PC-9 (cell line): ENCODE measurements at regions not wholly inside any gene's neighbourhood (a gene's known extent, or its start where the extent isn't known, plus 50 kb on each side); places are given as distances from the start of the nearest gene placed in this dataset.

Source experiments
- BruUV-seq: library from RNA; stranded (reverse); fragments of 400-500 nt; replicated peaks from 2 replicates; lab custom pipeline; 2021; lab: Mats Ljungman, UMichigan
- CTCF ChIA-PET: fragments of 300-600 bp; sonication (Branson Sonifier 250); formaldehyde crosslinking; loops from one replicate; lab custom pipeline; 2022; ENCODE audit warnings: antibody characterized with exemption; lab: Charles Lee
- POLR2A ChIA-PET: fragments of 300-600 bp; sonication (Branson Sonifier 250); formaldehyde crosslinking; loops from one replicate; lab custom pipeline; 2022; ENCODE audit warnings: antibody characterized with exemption; ENCODE audit not compliant: unreplicated experiment; lab: Charles Lee
- DNase-seq, 2 experiments: peaks; one replicate each; pipeline versions ENCODE4 v3.0.0 to v3.0.0-alpha.2; 2015 to 2022; ENCODE audit warnings: mixed read lengths in 1 of 2
- H2AFZ ChIP-seq: fragments of 200-600 bp; sonication (generic); 2 replicates; pipeline ENCODE4 v1.8.1; 2017; ENCODE audit warnings: antibody characterized with exemption
- H3F3A ChIP-seq: fragments of 200-600 bp; sonication (generic); 2 replicates; pipeline ENCODE4 v1.8.1; 2017; ENCODE audit warnings: antibody characterized with exemption, mild to moderate bottlenecking, low read depth; ENCODE audit not compliant: insufficient read depth
- H3K27ac ChIP-seq: fragments of 200-600 bp; sonication (generic); 2 replicates; pipeline ENCODE4 v1.6.1; 2016; ENCODE audit warnings: mixed run types
- H3K27me3 ChIP-seq: fragments of 200-600 bp; sonication (generic); 2 replicates; pipeline ENCODE4 v1.6.1; 2016; ENCODE audit warnings: low read depth, mixed run types; ENCODE audit not compliant: insufficient read depth
- H3K36me3 ChIP-seq: fragments of 200-600 bp; sonication (generic); 2 replicates; pipeline ENCODE4 v1.6.1; 2016; ENCODE audit warnings: low read depth, mixed run types
- H3K4me1 ChIP-seq: fragments of 200-600 bp; sonication (generic); replicated peaks from 2 replicates; pipeline ENCODE4 v1.6.1; 2016; ENCODE audit warnings: mixed run types; ENCODE audit not compliant: insufficient read depth
- H3K4me2 ChIP-seq: fragments of 200-600 bp; sonication (generic); 2 replicates; pipeline ENCODE4 v1.6.1; 2017; ENCODE audit warnings: mixed run types
- H3K4me3 ChIP-seq: fragments of 200-600 bp; sonication (generic); 2 replicates; pipeline ENCODE4 v1.6.1; 2016; ENCODE audit warnings: mixed run types
- H3K79me2 ChIP-seq: fragments of 200-600 bp; sonication (generic); 2 replicates; pipeline ENCODE4 v1.6.1; 2017; ENCODE audit warnings: low read depth, mixed run types
- H3K9me2 ChIP-seq: fragments of 200-600 bp; sonication (generic); 2 replicates; pipeline ENCODE4 v1.8.1; 2017; ENCODE audit warnings: mild to moderate bottlenecking; ENCODE audit not compliant: insufficient read depth
- H3K9me3 ChIP-seq: fragments of 200-600 bp; sonication (generic); 2 replicates; pipeline ENCODE4 v1.8.1; 2016; ENCODE audit warnings: low read depth; ENCODE audit not compliant: insufficient read depth
- H4K20me1 ChIP-seq: fragments of 200-600 bp; sonication (generic); 2 replicates; pipeline ENCODE4 v1.8.1; 2017; ENCODE audit not compliant: insufficient read depth
- CTCF ChIP-seq: fragments of 200-600 bp; sonication (generic); conservative IDR thresholded peaks from 2 replicates; pipeline ENCODE4 v1.6.1; 2017; ENCODE audit warnings: mixed run types, antibody characterized with exemption, mild to moderate bottlenecking, moderate library complexity
- EZH2 ChIP-seq: fragments of 200-600 bp; sonication (generic); IDR thresholded peaks from 2 replicates; pipeline ENCODE4 v1.8.0; 2017; ENCODE audit warnings: antibody characterized with exemption, low read depth
- intact Hi-C: fragments of 100-400 bp; cut with micrococcal nuclease; formaldehyde crosslinking; loops from one replicate; pipeline ENCODE4 v1.10.0; 2022; ENCODE audit not compliant: unreplicated experiment

- H3K4me2 ChIP-seq, result no peak overlapping the region
- ChIA-PET POLR2A (interaction anchor here (0.7 kb wide), 1 partner anchor 190 kb away, joined by 4 read pairs; no protein-coding TSS in a partner anchor), CTCF (no interaction called here)
- H3K4me3 ChIP-seq, result no peak overlapping the region
- TF ChIP-seq EZH2 (no peak), CTCF (no peak)
- H3K79me2 ChIP-seq, result no peaks in the 10 kb centered on the region
- no peaks in the 10 kb centered on the region for H3F3A ChIP-seq
- H3K27me3 ChIP-seq, result no peaks in the 10 kb centered on the region
- no peak overlapping the region for H3K27ac ChIP-seq
- no peaks in the 10 kb centered on the region for H4K20me1 ChIP-seq
- no peak overlapping the region for H2AFZ ChIP-seq
- BruUV-seq, result no TSS peak
- intact Hi-C loops, result no loop called here
- H3K36me3 ChIP-seq, result no peaks in the 10 kb centered on the region
- no peaks in the 10 kb centered on the region for H3K4me1 ChIP-seq
- no peaks in the 10 kb centered on the region for H3K9me3 ChIP-seq
- no peaks in the 10 kb centered on the region for H3K9me2 ChIP-seq
- no peak for DNase-seq
Measured at GRCh38 chr17:13268791-13269595, 251.2 kb upstream of the ELAC2 start.

GRCh38 chr17:13266606-13267005, 248.8 kb upstream of the ELAC2 start:
- no peaks in the 10 kb centered on the region for H3K27me3 ChIP-seq
- H2AFZ ChIP-seq, result no peak overlapping the region
- H3K27ac ChIP-seq, result no peak overlapping the region
- no peak overlapping the region for H3K4me3 ChIP-seq
- no peaks in the 10 kb centered on the region for H3K79me2 ChIP-seq
- H3K9me2 ChIP-seq, result no peaks in the 10 kb centered on the region
- H3K4me1 ChIP-seq, result no peaks in the 10 kb centered on the region
- H4K20me1 ChIP-seq, result no peaks in the 10 kb centered on the region
- CTCF ChIA-PET, result no interaction called here
- BruUV-seq, result no TSS peak
- H3K36me3 ChIP-seq, result no peaks in the 10 kb centered on the region
- TF ChIP-seq CTCF (no peak), EZH2 (no peak)
- intact Hi-C loops, result no loop called here
- H3F3A ChIP-seq, result no peaks in the 10 kb centered on the region
- H3K4me2 ChIP-seq, result no peak overlapping the region
- H3K9me3 ChIP-seq, result no peaks in the 10 kb centered on the region
- POLR2A ChIA-PET, result no interaction called here
- DNase-seq, result no peak

- no peak for DNase-seq
- ChIA-PET POLR2A (no interaction called here), CTCF (no interaction called here)
- no peaks in the 10 kb centered on the region for H3F3A ChIP-seq
- no peak overlapping the region for H3K27ac ChIP-seq
- H4K20me1 ChIP-seq, result no peaks in the 10 kb centered on the region
- H3K4me1 ChIP-seq, result no peaks in the 10 kb centered on the region
- H3K4me3 ChIP-seq, result no peak overlapping the region
- TF ChIP-seq CTCF, result no peak
- TF ChIP-seq EZH2, result no peak
- no peak overlapping the region for H2AFZ ChIP-seq
- intact Hi-C loops, result no loop called here
- no peaks in the 10 kb centered on the region for H3K9me2 ChIP-seq
- no peak overlapping the region for H3K4me2 ChIP-seq
- H3K27me3 ChIP-seq, result no peaks in the 10 kb centered on the region
- no TSS peak for BruUV-seq
- H3K36me3 ChIP-seq, result no peaks in the 10 kb centered on the region
- no peaks in the 10 kb centered on the region for H3K9me3 ChIP-seq
- no peaks in the 10 kb centered on the region for H3K79me2 ChIP-seq
Measured at GRCh38 chr17:13265311-13265710, 247.5 kb upstream of the ELAC2 start.
